CD4-positive, alpha-beta T cell treated with Interleukin-4 for 4 hours (primary cell): ENCODE measurements at regions not wholly inside any gene's neighbourhood (a gene's known extent, or its start where the extent isn't known, plus 50 kb on each side); places are given as distances from the start of the nearest gene placed in this dataset.

ENCODE experiments used
- DNase-seq: peaks from one replicate; pipeline ENCODE4 v3.0.0-alpha.2; 2020

GRCh38 chr18:77455004-77455403 is 205.4 kb downstream of the GALR1 start:
- DNase-seq, result no peak

- no peak for DNase-seq
These were observed 208.0 kb downstream of the GALR1 start for GRCh38 chr18:77457681-77458080.

DNA sequence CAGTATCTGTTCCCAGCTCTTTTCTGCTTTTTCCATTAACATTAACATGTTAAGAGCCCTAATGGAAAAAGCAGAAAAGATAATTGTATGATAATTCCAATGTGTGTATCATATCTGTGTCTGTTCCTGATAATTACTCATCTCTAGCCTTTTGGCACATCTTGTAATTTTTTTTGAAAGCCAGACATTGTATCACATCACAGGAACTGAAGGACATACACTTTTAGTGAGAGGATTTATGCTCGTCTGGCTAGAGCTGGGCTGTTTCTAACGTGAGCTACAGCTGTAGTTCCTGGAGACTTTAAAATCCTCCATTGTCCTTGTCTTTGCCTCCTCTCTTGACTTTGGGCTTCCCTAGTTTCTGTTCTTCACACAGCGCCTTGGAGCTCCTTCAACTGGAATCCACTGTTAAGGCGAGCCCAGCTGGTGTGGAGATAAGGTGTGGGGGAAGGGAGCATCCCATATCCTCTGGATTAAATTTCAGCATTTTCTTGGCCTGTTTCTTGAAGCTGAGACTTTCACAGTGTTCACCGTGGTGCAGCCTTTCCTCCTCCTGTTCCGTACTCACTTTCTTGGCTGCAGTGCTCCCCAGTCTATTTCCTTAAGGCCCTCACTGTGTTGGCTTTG is 211.5 kb downstream of the GALR1 start:
- no peak for DNase-seq

DNA sequence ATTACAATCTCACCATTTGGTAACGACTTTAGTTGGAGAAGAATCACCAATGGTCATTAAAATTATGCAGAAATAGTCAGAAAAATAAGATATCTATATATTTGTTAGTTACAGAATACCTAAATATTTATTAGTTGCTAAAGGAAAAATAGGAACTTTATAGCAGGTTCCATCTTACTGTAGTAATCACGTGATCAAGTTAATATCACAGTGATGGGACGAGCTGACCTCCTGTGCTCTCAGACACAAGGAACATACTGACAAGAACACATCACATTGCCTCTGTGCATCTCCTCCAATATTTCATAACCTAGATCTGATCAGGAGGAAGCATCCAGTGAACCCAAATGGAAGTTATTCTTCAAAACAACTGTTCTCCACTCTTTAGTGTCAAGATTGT is 215.3 kb downstream of the GALR1 start:
- DNase-seq, result no peak

GRCh38 chr18:77466890-77467289 is 217.2 kb downstream of the GALR1 start:
- no peak for DNase-seq

GRCh38 chr18:77469131-77469530 is 219.5 kb downstream of the GALR1 start:
- DNase-seq, result no peak

DNA sequence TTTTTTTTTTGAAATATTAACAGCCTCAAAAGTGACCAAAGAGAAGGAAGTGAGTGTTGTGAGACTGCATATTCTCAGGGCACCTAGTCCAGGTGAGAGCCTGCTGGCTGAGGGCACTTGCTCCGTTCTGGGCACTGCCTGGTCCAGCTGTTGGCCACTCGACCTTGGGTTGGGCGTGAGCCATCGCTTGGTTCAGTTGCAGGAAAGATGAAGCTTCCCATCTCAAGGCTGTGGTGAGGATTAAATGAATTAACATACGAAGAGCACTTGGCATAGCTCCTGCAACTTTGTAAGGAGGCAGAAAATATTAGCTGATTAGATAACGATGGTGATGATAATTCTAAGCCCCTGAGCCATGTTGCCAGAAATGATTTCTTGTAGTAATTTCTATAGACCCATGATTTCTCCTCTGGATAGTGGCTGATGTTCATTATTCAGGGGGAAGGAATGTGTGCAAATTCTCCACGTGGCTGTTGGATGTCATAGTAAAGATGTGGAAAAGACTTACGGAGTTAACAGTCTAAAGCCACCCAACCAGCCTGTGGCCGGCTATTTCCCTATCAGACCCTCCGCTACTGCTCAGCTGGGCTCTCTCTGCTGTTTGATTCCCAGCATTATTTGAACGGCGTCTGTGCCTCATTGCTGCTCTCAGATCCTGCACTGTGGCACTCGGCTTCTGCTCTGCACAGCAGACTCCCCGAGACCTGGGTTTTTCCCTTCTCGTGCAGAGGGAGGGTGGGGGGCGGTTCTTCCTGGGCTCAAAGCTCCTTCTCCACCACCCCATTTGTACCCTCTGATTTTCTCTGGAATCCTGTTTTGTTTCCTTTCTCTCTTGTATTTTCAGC is 221.1 kb downstream of the GALR1 start:
- no peak for DNase-seq

- DNase-seq, result no peak
These were observed 222.9 kb downstream of the GALR1 start for GRCh38 chr18:77472509-77472908.

GRCh38 chr18:77478646-77479442 is 229.2 kb downstream of the GALR1 start:
- DNase-seq, result no peak

DNA sequence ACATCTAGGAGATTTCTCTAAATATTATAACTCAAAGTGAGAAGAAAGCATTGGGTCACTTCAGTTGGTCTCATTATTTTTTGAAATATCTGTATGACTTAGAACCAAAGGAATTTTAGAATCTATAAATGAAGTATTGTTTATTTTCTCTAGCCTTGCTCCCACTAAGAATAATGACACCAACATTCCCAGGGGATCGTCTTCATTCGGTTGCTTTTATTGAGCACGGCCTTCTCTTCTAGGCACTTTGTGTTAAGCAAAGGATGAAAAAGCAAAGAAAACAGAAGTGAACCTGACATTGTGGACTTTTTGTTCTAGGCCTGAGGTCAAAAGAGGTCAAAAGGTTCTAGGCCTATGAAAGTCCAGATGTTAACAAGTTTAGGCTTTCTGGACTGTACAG is 231.9 kb downstream of the GALR1 start:
- DNase-seq, result no peak

GRCh38 chr18:77482190-77483085 is 232.8 kb downstream of the GALR1 start:
- DNase-seq, result no peak

DNA sequence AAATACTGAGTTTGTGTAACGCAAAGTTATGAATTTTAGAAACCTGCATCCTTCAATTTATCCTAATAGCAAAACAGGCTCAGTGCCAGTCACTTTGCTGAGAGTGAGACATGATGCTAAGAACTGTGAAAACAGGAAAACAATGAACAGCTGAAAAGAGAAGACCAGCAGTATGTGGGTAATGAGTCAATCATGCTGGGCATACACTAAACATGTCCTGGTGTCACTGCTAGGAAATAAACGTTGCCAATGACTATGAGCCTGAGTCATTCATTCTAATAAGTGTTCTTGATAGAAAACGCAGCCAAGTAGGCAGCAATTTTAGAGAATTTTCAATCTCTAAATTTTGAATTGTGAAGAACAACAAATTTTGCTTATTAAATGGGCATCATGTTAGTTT is 237.3 kb downstream of the GALR1 start:
- DNase-seq, result no peak

GRCh38 chr18:77487951-77488740 is 238.5 kb downstream of the GALR1 start:
- no peak for DNase-seq

GRCh38 chr18:77495079-77495478 is 245.4 kb downstream of the GALR1 start:
- no peak for DNase-seq

- DNase-seq, result no peak
These were observed 246.5 kb downstream of the GALR1 start for GRCh38 chr18:77495982-77496690.

- no peak for DNase-seq
These were observed 251.6 kb downstream of the GALR1 start for GRCh38 chr18:77501266-77501665.

GRCh38 chr18:77505499-77505898 is 255.9 kb downstream of the GALR1 start:
- DNase-seq, result no peak

- DNase-seq, result no peak
These were observed 262.5 kb downstream of the GALR1 start for GRCh38 chr18:77512152-77512551.

DNA sequence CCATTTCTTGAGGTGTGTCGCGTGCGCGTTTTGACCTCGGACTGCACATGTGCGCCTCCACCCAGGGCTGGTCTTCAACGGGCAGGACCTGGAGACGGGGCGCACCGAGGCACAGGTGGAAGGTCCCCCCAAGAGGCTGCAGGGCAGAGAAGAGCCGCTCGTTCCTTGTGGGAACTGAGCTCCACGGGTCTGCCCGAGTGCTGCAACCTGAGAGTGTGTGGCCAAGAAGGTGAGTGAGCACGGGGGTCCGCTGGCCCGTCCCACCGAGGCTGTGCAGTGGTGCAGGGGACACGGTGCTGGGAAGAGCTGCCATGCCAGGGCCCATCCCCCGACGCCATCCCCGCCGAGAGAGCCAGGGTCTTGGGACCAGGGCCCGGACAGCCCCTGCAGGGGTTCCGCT is 268.3 kb downstream of the GALR1 start:
- DNase-seq, result no peak

GRCh38 chr18:77520767-77521166 is 271.1 kb downstream of the GALR1 start:
- no peak for DNase-seq

DNA sequence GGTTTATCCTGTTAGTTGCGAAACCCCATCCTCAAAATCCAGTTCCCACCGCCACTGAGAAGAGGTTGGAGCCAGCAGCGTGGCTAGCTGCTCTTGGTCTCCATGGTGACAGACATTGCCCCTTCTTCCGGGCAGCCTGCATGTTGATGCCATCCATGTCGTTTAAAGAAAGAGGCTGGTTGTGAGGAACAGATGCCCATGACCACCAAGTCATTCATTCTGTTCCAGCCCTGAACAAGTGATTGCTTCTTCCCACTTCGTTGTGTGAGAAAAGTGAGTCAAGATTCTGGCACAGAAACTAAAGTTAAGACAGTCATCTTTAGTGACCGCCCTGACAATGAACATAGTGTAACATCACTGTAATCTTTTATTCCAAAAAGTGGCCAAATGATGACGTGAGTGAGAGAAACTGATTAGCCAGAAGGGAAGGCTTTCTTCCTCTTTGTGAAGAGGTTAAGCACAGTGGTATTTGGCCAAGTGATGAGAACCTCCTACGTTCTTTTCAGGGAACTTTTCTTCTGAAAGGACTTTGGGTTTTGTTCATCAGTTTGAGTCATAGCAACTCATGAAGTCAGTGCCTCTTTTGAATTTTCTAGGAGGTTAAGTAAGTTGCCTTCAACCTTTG is 272.5 kb downstream of the GALR1 start:
- DNase-seq, result no peak
